Progenitor cell of endocrine pancreas (in vitro differentiated cells): ENCODE measurements at regions not wholly inside any gene's neighbourhood (a gene's known extent, or its start where the extent isn't known, plus 50 kb on each side); places are given as distances from the start of the nearest gene placed in this dataset.
"Not testable (repeated sequence)": the region's sequence is repeated elsewhere in the genome, so short reads cannot be mapped to it uniquely, and the experiment has no call there.

ENCODE experiments used
- DNase-seq: peaks from one replicate; pipeline ENCODE4 v3.0.0; 2021; ENCODE audit warnings: low spot score; ENCODE audit not compliant: unreplicated experiment
- H3K27ac Mint-ChIP-seq: 2 replicates; pipeline ENCODE4 v1.8.0; 2021; ENCODE audit warnings: mild to moderate bottlenecking, moderate library complexity, mixed read lengths
- H3K27me3 Mint-ChIP-seq: 2 replicates; pipeline ENCODE4 v1.8.0; 2021; ENCODE audit warnings: mixed read lengths
- H3K36me3 Mint-ChIP-seq: 2 replicates; pipeline ENCODE4 v1.8.0; 2022; ENCODE audit warnings: mixed read lengths; ENCODE audit not compliant: insufficient read depth
- H3K4me1 Mint-ChIP-seq: 2 replicates; pipeline ENCODE4 v1.8.0; 2021; ENCODE audit warnings: low read depth, mixed read lengths
- H3K4me3 Mint-ChIP-seq: 2 replicates; pipeline ENCODE4 v1.8.0; 2021; ENCODE audit warnings: low read depth, mild to moderate bottlenecking, moderate library complexity, mixed read lengths
- H3K9me3 Mint-ChIP-seq: 2 replicates; pipeline ENCODE4 v1.8.0; 2021; ENCODE audit warnings: low read depth, mixed read lengths
- TF ChIP-seq, protein P1 (sequence below): fragments of 200-600 bp; sonication (generic); IDR thresholded peaks from one replicate; pipeline ENCODE4 v1.5.0; 2021; ENCODE audit warnings: antibody characterized with exemption, mild to moderate bottlenecking; ENCODE audit not compliant: unreplicated experiment

DNA sequence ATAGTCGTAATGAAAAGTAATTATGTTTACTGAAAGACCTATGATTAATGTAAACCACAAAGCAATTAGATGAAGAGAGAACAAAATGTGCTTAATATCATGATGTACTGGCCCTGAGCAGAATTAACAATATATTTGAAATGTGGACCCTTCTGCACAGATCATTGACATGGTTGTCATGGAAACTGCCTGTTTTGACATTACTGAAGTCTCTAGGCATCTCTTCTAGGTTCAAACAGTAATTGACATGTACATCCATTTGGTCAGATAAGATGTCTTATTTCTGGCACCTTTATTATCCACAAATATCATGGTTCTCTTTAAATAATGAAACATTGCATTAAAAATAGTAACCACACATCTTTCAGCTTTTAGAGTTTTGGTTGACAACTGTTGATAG lies 251.7 kb upstream of the GNPDA2 start:
- no peak for DNase-seq
- TF ChIP-seq, protein P1, sequence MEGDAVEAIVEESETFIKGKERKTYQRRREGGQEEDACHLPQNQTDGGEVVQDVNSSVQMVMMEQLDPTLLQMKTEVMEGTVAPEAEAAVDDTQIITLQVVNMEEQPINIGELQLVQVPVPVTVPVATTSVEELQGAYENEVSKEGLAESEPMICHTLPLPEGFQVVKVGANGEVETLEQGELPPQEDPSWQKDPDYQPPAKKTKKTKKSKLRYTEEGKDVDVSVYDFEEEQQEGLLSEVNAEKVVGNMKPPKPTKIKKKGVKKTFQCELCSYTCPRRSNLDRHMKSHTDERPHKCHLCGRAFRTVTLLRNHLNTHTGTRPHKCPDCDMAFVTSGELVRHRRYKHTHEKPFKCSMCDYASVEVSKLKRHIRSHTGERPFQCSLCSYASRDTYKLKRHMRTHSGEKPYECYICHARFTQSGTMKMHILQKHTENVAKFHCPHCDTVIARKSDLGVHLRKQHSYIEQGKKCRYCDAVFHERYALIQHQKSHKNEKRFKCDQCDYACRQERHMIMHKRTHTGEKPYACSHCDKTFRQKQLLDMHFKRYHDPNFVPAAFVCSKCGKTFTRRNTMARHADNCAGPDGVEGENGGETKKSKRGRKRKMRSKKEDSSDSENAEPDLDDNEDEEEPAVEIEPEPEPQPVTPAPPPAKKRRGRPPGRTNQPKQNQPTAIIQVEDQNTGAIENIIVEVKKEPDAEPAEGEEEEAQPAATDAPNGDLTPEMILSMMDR: no peak
- Mint-ChIP-seq H3K4me1 (no peaks in the 10 kb centered on the region), H3K27me3 (no peaks in the 10 kb centered on the region), H3K9me3 (no peaks in the 10 kb centered on the region), H3K27ac (no peak overlapping the region), H3K4me3 (no peak overlapping the region), H3K36me3 (no peaks in the 10 kb centered on the region)

- Mint-ChIP-seq H3K36me3 (no peaks in the 10 kb centered on the region), H3K4me3 (no peak overlapping the region), H3K27ac (no peak overlapping the region), H3K9me3 (peaks cover 6% of the 10 kb centered on the region), H3K4me1 (no peaks in the 10 kb centered on the region), H3K27me3 (no peaks in the 10 kb centered on the region)
- TF ChIP-seq, protein P1: no peak
- no peak for DNase-seq
Observed at GRCh38 chr4:44965435-44966095, 239.2 kb upstream of the GNPDA2 start.

GRCh38 chr4:44964086-44964485 lies 237.7 kb upstream of the GNPDA2 start:
- H3K27ac Mint-ChIP-seq, H3K36me3 Mint-ChIP-seq, H3K4me1 Mint-ChIP-seq, H3K27me3 Mint-ChIP-seq, H3K4me3 Mint-ChIP-seq, DNase-seq: not testable (repeated sequence)
- H3K9me3 Mint-ChIP-seq: peaks cover 11% of the 10 kb centered on the region

DNA sequence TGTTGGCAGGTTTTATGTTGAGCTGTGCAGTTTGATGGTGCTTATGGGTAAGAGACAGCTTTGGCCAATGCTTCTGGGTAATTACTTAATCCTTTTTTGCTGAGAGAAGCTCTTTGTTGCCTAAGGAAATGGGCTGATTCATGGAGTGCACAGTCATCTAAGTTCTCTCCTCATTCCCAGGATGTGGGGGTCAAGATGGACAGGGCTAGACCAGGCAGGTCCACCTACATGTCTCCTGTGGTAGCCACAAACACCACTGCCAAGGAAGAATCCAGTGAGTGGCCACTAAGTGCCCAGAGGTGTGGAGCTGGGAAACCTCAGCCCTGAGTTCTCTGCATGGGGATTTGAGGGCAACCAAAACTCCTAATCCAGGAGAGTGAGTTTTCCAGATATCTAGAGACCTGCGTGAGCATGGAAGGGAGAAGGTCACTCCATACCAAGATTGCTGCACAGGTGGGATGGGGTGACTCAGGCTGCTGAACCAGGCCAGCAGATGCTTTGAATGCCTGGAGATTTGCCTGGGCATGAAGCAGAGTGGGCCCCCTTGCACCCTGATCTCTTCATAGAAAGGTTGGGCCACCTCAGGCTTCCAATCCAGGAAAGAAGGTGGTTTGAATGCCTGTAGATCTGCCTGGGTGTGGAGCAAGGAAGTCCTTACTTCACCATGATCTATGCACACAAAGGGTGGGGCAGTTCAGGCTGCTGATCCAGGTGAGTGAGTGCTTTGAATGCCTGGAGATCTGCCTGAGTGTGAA lies 234.8 kb upstream of the GNPDA2 start:
- TF ChIP-seq, protein P1: no peak
- H3K9me3 Mint-ChIP-seq: peaks cover 23% of the 10 kb centered on the region

GRCh38 chr4:44931720-44932119 lies 205.4 kb upstream of the GNPDA2 start:
- H3K4me1 Mint-ChIP-seq: peaks cover 5% of the 10 kb centered on the region
- TF ChIP-seq, protein P1: no peak
- no peaks in the 10 kb centered on the region for H3K9me3 Mint-ChIP-seq
- no peak overlapping the region for H3K4me3 Mint-ChIP-seq
- H3K27me3 Mint-ChIP-seq: no peaks in the 10 kb centered on the region
- H3K36me3 Mint-ChIP-seq: no peaks in the 10 kb centered on the region
- no peak for DNase-seq
- H3K27ac Mint-ChIP-seq: no peak overlapping the region

More for the DNA sequence above, 234.8 kb upstream of the GNPDA2 start:
- DNase-seq: no peak
- Mint-ChIP-seq H3K27me3 (no peaks in the 10 kb centered on the region), H3K36me3 (no peaks in the 10 kb centered on the region), H3K4me1 (no peaks in the 10 kb centered on the region), H3K27ac (no peak overlapping the region), H3K4me3 (no peak overlapping the region)

- Mint-ChIP-seq H3K4me3 (no peak overlapping the region), H3K4me1 (peaks cover 5% of the 10 kb centered on the region), H3K9me3 (no peaks in the 10 kb centered on the region), H3K36me3 (no peaks in the 10 kb centered on the region), H3K27ac (no peak overlapping the region), H3K27me3 (no peaks in the 10 kb centered on the region)
- no peak for DNase-seq
- TF ChIP-seq, protein P1: no peak
Observed at GRCh38 chr4:44928785-44929184, 202.4 kb upstream of the GNPDA2 start.
